ENCODE measurements at regions not wholly inside any gene's neighbourhood (a gene's known extent, or its start where the extent isn't known, plus 50 kb on each side); places are given as distances from the start of the nearest gene placed in this dataset.
"Not testable (repeated sequence)": the region's sequence is repeated elsewhere in the genome, so short reads cannot be mapped to it uniquely, and the experiment has no call there.

- no peak overlapping the region for H3K4me3 Mint-ChIP-seq
- H3K4me1 Mint-ChIP-seq (ENCODE audit: low read depth), result no peaks in the 10 kb centered on the region
- no peaks in the 10 kb centered on the region for H3K36me3 Mint-ChIP-seq (ENCODE audit: insufficient read depth)
These were observed 102.6 kb upstream of the LMNTD1 start for GRCh38 chr12:25655702-25656101.

GRCh38 chr12:25659621-25660020 is 106.5 kb upstream of the LMNTD1 start:
- H3K36me3 Mint-ChIP-seq (ENCODE audit: insufficient read depth), result no peaks in the 10 kb centered on the region
- H3K27me3 Mint-ChIP-seq (ENCODE audit: low read depth), result no peaks in the 10 kb centered on the region
- no peak overlapping the region for H3K4me3 Mint-ChIP-seq
- H3K9me3 Mint-ChIP-seq, result no peaks in the 10 kb centered on the region
- DNase-seq (no peak), ATAC-seq (no peak)
- no peaks in the 10 kb centered on the region for H3K4me1 Mint-ChIP-seq (ENCODE audit: low read depth)

More at GRCh38 chr12:25655702-25656101, 102.6 kb upstream of the LMNTD1 start:
- ATAC-seq (no peak), DNase-seq (no peak)
- Mint-ChIP-seq H3K27me3 (ENCODE audit: low read depth) (no peaks in the 10 kb centered on the region), H3K9me3 (no peaks in the 10 kb centered on the region)

GRCh38 chr12:25670076-25671055 is 117.3 kb upstream of the LMNTD1 start:
- Mint-ChIP-seq H3K4me1 (ENCODE audit: low read depth) (no peaks in the 10 kb centered on the region), H3K36me3 (ENCODE audit: insufficient read depth) (no peaks in the 10 kb centered on the region), H3K9me3 (no peaks in the 10 kb centered on the region), H3K27me3 (ENCODE audit: low read depth) (no peaks in the 10 kb centered on the region), H3K4me3 (no peak overlapping the region)
- ATAC-seq (no peak), DNase-seq (no peak)

- DNase-seq, result no peak
- H3K4me3 Mint-ChIP-seq, result no peak overlapping the region
- H3K9me3 Mint-ChIP-seq, result no peaks in the 10 kb centered on the region
- no peaks in the 10 kb centered on the region for H3K27me3 Mint-ChIP-seq (ENCODE audit: low read depth)
- no peaks in the 10 kb centered on the region for H3K36me3 Mint-ChIP-seq (ENCODE audit: insufficient read depth)
- no peaks in the 10 kb centered on the region for H3K4me1 Mint-ChIP-seq (ENCODE audit: low read depth)
- ATAC-seq, result no peak
These were observed 122.7 kb upstream of the LMNTD1 start for GRCh38 chr12:25675808-25676207.

- Mint-ChIP-seq H3K9me3 (no peaks in the 10 kb centered on the region), H3K36me3 (ENCODE audit: insufficient read depth) (no peaks in the 10 kb centered on the region), H3K27me3 (ENCODE audit: low read depth) (no peaks in the 10 kb centered on the region), H3K4me3 (no peak overlapping the region), H3K4me1 (ENCODE audit: low read depth) (no peaks in the 10 kb centered on the region)
- no peak for ATAC-seq
- no peak for DNase-seq
These were observed 124.3 kb upstream of the LMNTD1 start for GRCh38 chr12:25677232-25677937.

GRCh38 chr12:25681580-25681979 is 128.5 kb upstream of the LMNTD1 start:
- no peaks in the 10 kb centered on the region for H3K4me1 Mint-ChIP-seq (ENCODE audit: low read depth)
- H3K9me3 Mint-ChIP-seq, result peaks cover 3% of the 10 kb centered on the region
- DNase-seq, result no peak
- H3K27me3 Mint-ChIP-seq (ENCODE audit: low read depth), result no peaks in the 10 kb centered on the region
- no peak overlapping the region for H3K4me3 Mint-ChIP-seq
- no peaks in the 10 kb centered on the region for H3K36me3 Mint-ChIP-seq (ENCODE audit: insufficient read depth)
- ATAC-seq, result no peak

- Mint-ChIP-seq H3K4me3 (no peak overlapping the region), H3K9me3 (peaks cover 3% of the 10 kb centered on the region), H3K36me3 (ENCODE audit: insufficient read depth) (no peaks in the 10 kb centered on the region), H3K27me3 (ENCODE audit: low read depth) (no peaks in the 10 kb centered on the region), H3K4me1 (ENCODE audit: low read depth) (no peaks in the 10 kb centered on the region)
- no peak for DNase-seq
- ATAC-seq, result no peak
These were observed 129.3 kb upstream of the LMNTD1 start for GRCh38 chr12:25682421-25682820.

- Mint-ChIP-seq H3K4me1 (ENCODE audit: low read depth) (no peaks in the 10 kb centered on the region), H3K27me3 (ENCODE audit: low read depth) (no peaks in the 10 kb centered on the region), H3K4me3 (no peak overlapping the region), H3K9me3 (peaks cover 6% of the 10 kb centered on the region), H3K36me3 (ENCODE audit: insufficient read depth) (no peaks in the 10 kb centered on the region)
- ATAC-seq (no peak), DNase-seq (no peak)
These were observed 131.0 kb upstream of the LMNTD1 start for GRCh38 chr12:25684070-25684469.

GRCh38 chr12:25686351-25686750 is 133.3 kb upstream of the LMNTD1 start:
- no peaks in the 10 kb centered on the region for H3K36me3 Mint-ChIP-seq (ENCODE audit: insufficient read depth)
- H3K4me3 Mint-ChIP-seq, result no peak overlapping the region
- H3K9me3 Mint-ChIP-seq, result peaks cover 6% of the 10 kb centered on the region
- H3K4me1 Mint-ChIP-seq (ENCODE audit: low read depth), result no peaks in the 10 kb centered on the region
- ATAC-seq (no peak), DNase-seq (no peak)
- no peaks in the 10 kb centered on the region for H3K27me3 Mint-ChIP-seq (ENCODE audit: low read depth)

- H3K36me3 Mint-ChIP-seq (ENCODE audit: insufficient read depth), result no peaks in the 10 kb centered on the region
- H3K4me1 Mint-ChIP-seq (ENCODE audit: low read depth), result no peaks in the 10 kb centered on the region
- no peak overlapping the region for H3K4me3 Mint-ChIP-seq
- H3K9me3 Mint-ChIP-seq, result peaks cover 6% of the 10 kb centered on the region
- no peak for DNase-seq
- no peak for ATAC-seq
- no peaks in the 10 kb centered on the region for H3K27me3 Mint-ChIP-seq (ENCODE audit: low read depth)
These were observed 134.1 kb upstream of the LMNTD1 start for GRCh38 chr12:25687226-25687625.

GRCh38 chr12:25688851-25689250 is 135.8 kb upstream of the LMNTD1 start:
- not testable (repeated sequence) for H3K36me3 Mint-ChIP-seq (ENCODE audit: insufficient read depth); H3K27me3 Mint-ChIP-seq (ENCODE audit: low read depth); DNase-seq; ATAC-seq; H3K4me1 Mint-ChIP-seq (ENCODE audit: low read depth); H3K9me3 Mint-ChIP-seq; H3K4me3 Mint-ChIP-seq

GRCh38 chr12:25689996-25690501 is 137.0 kb upstream of the LMNTD1 start:
- ATAC-seq (no peak), DNase-seq (no peak)
- H3K4me1 Mint-ChIP-seq (ENCODE audit: low read depth), result no peaks in the 10 kb centered on the region
- H3K4me3 Mint-ChIP-seq, result no peak overlapping the region
- no peaks in the 10 kb centered on the region for H3K36me3 Mint-ChIP-seq (ENCODE audit: insufficient read depth)
- H3K9me3 Mint-ChIP-seq, result peaks cover 6% of the 10 kb centered on the region
- no peaks in the 10 kb centered on the region for H3K27me3 Mint-ChIP-seq (ENCODE audit: low read depth)

GRCh38 chr12:25690996-25691864 is 138.1 kb upstream of the LMNTD1 start:
- no peak for ATAC-seq
- no peaks in the 10 kb centered on the region for H3K27me3 Mint-ChIP-seq (ENCODE audit: low read depth)

GRCh38 chr12:25691865-25692114 is 138.7 kb upstream of the LMNTD1 start:
- peaks cover 6% of the 10 kb centered on the region for H3K9me3 Mint-ChIP-seq
- no peak overlapping the region for H3K4me3 Mint-ChIP-seq
- H3K4me1 Mint-ChIP-seq (ENCODE audit: low read depth), result no peaks in the 10 kb centered on the region

More at GRCh38 chr12:25690996-25691864, 138.1 kb upstream of the LMNTD1 start:
- DNase-seq, result no peak
- H3K4me1 Mint-ChIP-seq (ENCODE audit: low read depth), result no peaks in the 10 kb centered on the region
- no peak overlapping the region for H3K4me3 Mint-ChIP-seq
- H3K9me3 Mint-ChIP-seq, result peaks cover 3% of the 10 kb centered on the region
- H3K36me3 Mint-ChIP-seq (ENCODE audit: insufficient read depth), result no peaks in the 10 kb centered on the region

More at GRCh38 chr12:25691865-25692114, 138.7 kb upstream of the LMNTD1 start:
- H3K36me3 Mint-ChIP-seq (ENCODE audit: insufficient read depth), result no peaks in the 10 kb centered on the region
- ATAC-seq (no peak), DNase-seq (no peak)
- H3K27me3 Mint-ChIP-seq (ENCODE audit: low read depth), result no peaks in the 10 kb centered on the region
